Transverse colon (tissue), 4 donors: ENCODE measurements at regions not wholly inside any gene's neighbourhood (a gene's known extent, or its start where the extent isn't known, plus 50 kb on each side); places are given as distances from the start of the nearest gene placed in this dataset.

ENCODE experiments used
- DNase-seq: peaks from one replicate; pipeline ENCODE4 v3.0.0-alpha.2; 2019
- H3K27ac ChIP-seq, 4 donors: fragments of 200-600 bp; sonication (generic); 2 replicates each; pipeline ENCODE4 v1.5.1; 2016 to 2018; ENCODE audit warnings: inconsistent platforms in 4 of 4
- H3K27me3 ChIP-seq: fragments of 200-600 bp; sonication (generic); 2 replicates; pipeline ENCODE4 v1.5.1; 2017; ENCODE audit warnings: inconsistent platforms
- H3K36me3 ChIP-seq, 4 donors: fragments of 200-600 bp; sonication (generic); 2 replicates each; pipeline ENCODE4 v1.5.1; 2017 to 2019; ENCODE audit warnings: inconsistent platforms in 4 of 4
- H3K4me1 ChIP-seq, 4 donors: fragments of 200-600 bp; sonication (generic); 2 replicates each; pipeline ENCODE4 v1.5.1; 2017 to 2020; ENCODE audit warnings: inconsistent platforms in 4 of 4
- H3K4me3 ChIP-seq, 4 donors: fragments of 200-600 bp; sonication (generic); 1 replicate in 1 of 4; 2 replicates in 3 of 4; pipeline versions ENCODE4 v1.5.1 to v1.6.1; 2017 to 2019; ENCODE audit warnings: inconsistent platforms in 4 of 4
- H3K9me3 ChIP-seq, 2 donors: fragments of 200-600 bp; sonication (generic); 2 replicates each; pipeline ENCODE4 v1.5.1; 2017 to 2019; ENCODE audit warnings: inconsistent platforms in 2 of 2
- CTCF ChIP-seq, 5 experiments: fragments of 200-600 bp in 3 of 5; fragments of 450-650 bp in 2 of 5; sonication (generic) in 3 of 5; IDR thresholded peaks; 1 replicate in 2 of 5; 2 replicates in 3 of 5; pipeline ENCODE4 v1.5.1; 2016 to 2017; ENCODE audit warnings: antibody characterized with exemption in 5 of 5, inconsistent platforms in 3 of 5, mild to moderate bottlenecking in 2 of 5, moderate library complexity in 1 of 5
- EP300 ChIP-seq: sonication (generic); formaldehyde crosslinking; IDR thresholded peaks from one replicate; pipeline ENCODE4 v1.6.1; 2017; ENCODE audit warnings: antibody characterized with exemption, low read depth
- POLR2A ChIP-seq: fragments of 450-650 bp; IDR thresholded peaks from one replicate; pipeline ENCODE4 v1.6.1; 2016; ENCODE audit warnings: antibody characterized with exemption, mild to moderate bottlenecking, moderate library complexity
- POLR2AphosphoS5 ChIP-seq, 3 donors: sonication (generic); formaldehyde crosslinking; IDR thresholded peaks; one replicate each; pipeline ENCODE4 v1.6.1; 2016; ENCODE audit warnings: antibody characterized with exemption in 3 of 3
- WGBS, 2 donors: methylation state at CpG; one replicate each; pipeline ENCODE4 v1.1.5; 2018; ENCODE audit warnings: low coverage in 1 of 2; 5-methylcytosine and 5-hydroxymethylcytosine counted together
- in situ Hi-C, 4 donors: fragments of 200-750 bp; cut with MboI; loops; one replicate each; pipeline versions ENCODE4 v1.15.0 to v1.15.1; 2017; ENCODE audit warnings: low sequenced_read_pairs in 3 of 4, low pct_ligation_motif_present in 1 of 4, low pct_unique_long_range_greater_than_20kb in 1 of 4
- intact Hi-C: fragments of 100-400 bp; cut with DNase I; formaldehyde crosslinking; loops from one replicate; pipeline ENCODE4 v1.15.1; 2023; ENCODE audit warnings: low total_unique reads

- intact Hi-C loops (no loop called here), in situ Hi-C loops (no loop called here)
- Histone ChIP-seq H3K4me3 (no peak overlapping the region), H3K4me1 (no peaks in the 10 kb centered on the region), H3K36me3 (no peaks in the 10 kb centered on the region), H3K9me3 (no peaks in the 10 kb centered on the region), H3K27me3 (no peaks in the 10 kb centered on the region), H3K27ac (no peak overlapping the region)
- no peak for DNase-seq
- no peak for TF ChIP-seq CTCF (IDR thresholded peaks at IDR 0.05)
- no peak for TF ChIP-seq POLR2A
- no peak for TF ChIP-seq EP300
- no peak for TF ChIP-seq POLR2AphosphoS5 (IDR thresholded peaks at IDR 0.05)
Measured at GRCh38 chr2:180463608-180464007, 456.5 kb upstream of the CWC22 start.

DNA sequence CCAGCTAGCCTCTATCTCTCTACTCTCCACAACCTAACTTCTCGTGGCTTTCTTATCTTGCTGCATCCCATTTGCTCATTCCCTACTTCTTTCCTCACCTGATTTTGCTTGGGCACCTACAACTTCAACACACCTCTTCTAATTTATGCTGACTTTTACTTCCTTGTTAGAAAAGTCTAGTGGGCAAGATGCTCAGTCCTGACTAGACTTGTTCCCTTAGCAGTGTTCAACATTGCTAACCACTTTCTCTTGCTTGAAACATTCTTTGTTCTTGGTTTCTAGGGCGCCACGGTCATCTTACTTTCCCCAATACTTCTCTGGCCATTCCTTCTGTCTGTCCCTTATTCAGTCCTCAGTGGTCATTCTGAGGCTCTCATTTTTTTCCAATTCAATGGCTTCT, 454.7 kb upstream of the CWC22 start:
- WGBS, 2 donors, result 93 to 95% methylated on average over 3 of the region's 3 CpGs

GRCh38 chr2:180456801-180457200, 449.7 kb upstream of the CWC22 start:
- intact Hi-C loops, result no loop called here
- H3K9me3 ChIP-seq, result no peaks in the 10 kb centered on the region
- no peaks in the 10 kb centered on the region for H3K27me3 ChIP-seq
- 70 to 80% methylated on average over 3 of the region's 3 CpGs for WGBS, 2 donors
- no peaks in the 10 kb centered on the region for H3K4me1 ChIP-seq
- in situ Hi-C loops, result no loop called here
- H3K4me3 ChIP-seq, result no peak overlapping the region
- H3K27ac ChIP-seq, result no peak overlapping the region
- no peak for DNase-seq
- H3K36me3 ChIP-seq, result no peaks in the 10 kb centered on the region
- TF ChIP-seq CTCF (IDR thresholded peaks at IDR 0.05), result no peak
- TF ChIP-seq EP300, result no peak
- TF ChIP-seq POLR2AphosphoS5 (IDR thresholded peaks at IDR 0.05), result no peak
- TF ChIP-seq POLR2A, result no peak

More for the DNA sequence above, 454.7 kb upstream of the CWC22 start:
- intact Hi-C loops (no loop called here), in situ Hi-C loops (no loop called here)
- TF ChIP-seq CTCF (IDR thresholded peaks at IDR 0.05) (no peak), POLR2AphosphoS5 (IDR thresholded peaks at IDR 0.05) (no peak), POLR2A (no peak), EP300 (no peak)
- Histone ChIP-seq H3K27ac (no peak overlapping the region), H3K4me3 (no peak overlapping the region), H3K9me3 (no peaks in the 10 kb centered on the region), H3K36me3 (no peaks in the 10 kb centered on the region), H3K27me3 (no peaks in the 10 kb centered on the region), H3K4me1 (no peaks in the 10 kb centered on the region)
- no peak for DNase-seq

- intact Hi-C loops, result no loop called here
- in situ Hi-C loops, result no loop called here
- Histone ChIP-seq H3K9me3 (no peaks in the 10 kb centered on the region), H3K27ac (no peak overlapping the region), H3K27me3 (no peaks in the 10 kb centered on the region), H3K4me3 (no peak overlapping the region), H3K4me1 (no peaks in the 10 kb centered on the region), H3K36me3 (no peaks in the 10 kb centered on the region)
- no peak for TF ChIP-seq POLR2AphosphoS5 (IDR thresholded peaks at IDR 0.05)
- no peak for TF ChIP-seq POLR2A
- TF ChIP-seq CTCF (IDR thresholded peaks at IDR 0.05), result no peak
- no peak for TF ChIP-seq EP300
- no peak for DNase-seq
Measured at GRCh38 chr2:180450841-180451240, 443.7 kb upstream of the CWC22 start.
